HepG2 (cell line): ENCODE measurements at regions not wholly inside any gene's neighbourhood (a gene's known extent, or its start where the extent isn't known, plus 50 kb on each side); places are given as distances from the start of the nearest gene placed in this dataset.

ENCODE experiments used
- AKAP8 ChIP-seq: sonication (generic); formaldehyde crosslinking; IDR thresholded peaks from 2 replicates; pipeline ENCODE4 v1.5.1; 2020; ENCODE audit warnings: mild to moderate bottlenecking, missing genetic modification reagents
- ATF1 ChIP-seq: IDR thresholded peaks from 2 replicates; pipeline ENCODE4 v1.6.1; 2016; ENCODE audit warnings: mild to moderate bottlenecking, control low read depth
- CBX5 ChIP-seq: sonication (generic); formaldehyde crosslinking; IDR thresholded peaks from 2 replicates; pipeline ENCODE4 v1.4.0; 2020; ENCODE audit warnings: missing genetic modification reagents, borderline replicate concordance
- EZH2 ChIP-seq: conservative IDR thresholded peaks from 2 replicates; pipeline ENCODE4 v1.6.1; 2012; ENCODE audit warnings: mild to moderate bottlenecking, low read depth, low read length, moderate library complexity
- NR3C1 ChIP-seq: sonication (generic); formaldehyde crosslinking; IDR thresholded peaks from 2 replicates; pipeline ENCODE4 v1.4.0; 2020; ENCODE audit warnings: missing genetic modification reagents
- SP1 ChIP-seq, 2 experiments: fragments of 450-650 bp in 1 of 2; sonication (generic) in 1 of 2; formaldehyde crosslinking in 1 of 2; IDR thresholded peaks; 2 replicates each; pipeline versions ENCODE4 v1.4.0 to v1.6.1; 2016 to 2020; ENCODE audit warnings: missing genetic modification reagents in 1 of 2
- TBP ChIP-seq: sonication (generic); formaldehyde crosslinking; IDR thresholded peaks from 2 replicates; pipeline ENCODE4 v1.5.0; 2020; ENCODE audit warnings: missing genetic modification reagents
- ZNF235 ChIP-seq: sonication (generic); formaldehyde crosslinking; IDR thresholded peaks from 2 replicates; pipeline ENCODE4 v1.8.1; 2023; ENCODE audit warnings: mild to moderate bottlenecking, missing genetic modification reagents, borderline replicate concordance
- ZNF354B ChIP-seq: sonication (generic); formaldehyde crosslinking; IDR thresholded peaks from 2 replicates; pipeline ENCODE4 v1.8.0; 2022; ENCODE audit warnings: mild to moderate bottlenecking, missing genetic modification reagents
- TF ChIP-seq, protein P1 (sequence below): sonication (generic); formaldehyde crosslinking; conservative IDR thresholded peaks from 2 replicates; pipeline ENCODE4 v1.4.0; 2020; ENCODE audit warnings: mild to moderate bottlenecking, missing genetic modification reagents, moderate library complexity
- TF ChIP-seq, protein P2 (sequence below): sonication (generic); formaldehyde crosslinking; IDR thresholded peaks from 2 replicates; pipeline ENCODE4 v1.5.0; 2020; ENCODE audit warnings: mild to moderate bottlenecking, missing genetic modification reagents, moderate library complexity
- TF ChIP-seq, protein P3 (sequence below): sonication (generic); formaldehyde crosslinking; IDR thresholded peaks from 2 replicates; pipeline ENCODE4 v1.4.0; 2020; ENCODE audit warnings: low read depth, mild to moderate bottlenecking, missing genetic modification reagents

DNA sequence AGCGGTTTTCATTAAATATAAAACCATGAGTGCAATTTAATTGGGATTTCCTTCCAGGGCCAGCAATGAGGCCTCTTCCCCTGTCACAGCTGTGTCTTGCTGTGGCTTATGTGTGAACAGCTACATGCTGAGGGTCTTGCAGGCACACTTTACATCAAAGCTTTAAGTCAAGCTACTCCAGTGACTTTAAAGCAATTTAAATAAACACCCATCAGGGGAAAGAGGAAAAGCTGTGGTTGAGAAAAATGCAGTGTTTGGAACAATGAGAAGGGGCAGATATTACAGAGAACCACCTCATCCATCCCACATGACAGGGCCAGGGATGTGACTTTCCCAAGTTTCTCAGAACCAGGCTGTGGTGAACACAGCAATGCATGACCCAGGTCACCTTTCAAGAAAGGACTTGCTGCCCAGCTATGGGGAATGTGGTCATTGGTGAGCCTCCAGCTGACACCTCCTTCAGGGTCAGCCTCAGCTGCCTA, 115.9 kb upstream of the LPAR1 start:
- no peak for TF ChIP-seq NR3C1 (CRISPR knock-in tag)
- TF ChIP-seq AKAP8 (CRISPR knock-in tag): no peak
- no peak for TF ChIP-seq ATF1 (CRISPR knock-in tag)
- TF ChIP-seq EZH2: no peak
- no peak for TF ChIP-seq CBX5
- no peak for TF ChIP-seq ZNF235 (CRISPR knock-in tag)
- TF ChIP-seq, protein P1, sequence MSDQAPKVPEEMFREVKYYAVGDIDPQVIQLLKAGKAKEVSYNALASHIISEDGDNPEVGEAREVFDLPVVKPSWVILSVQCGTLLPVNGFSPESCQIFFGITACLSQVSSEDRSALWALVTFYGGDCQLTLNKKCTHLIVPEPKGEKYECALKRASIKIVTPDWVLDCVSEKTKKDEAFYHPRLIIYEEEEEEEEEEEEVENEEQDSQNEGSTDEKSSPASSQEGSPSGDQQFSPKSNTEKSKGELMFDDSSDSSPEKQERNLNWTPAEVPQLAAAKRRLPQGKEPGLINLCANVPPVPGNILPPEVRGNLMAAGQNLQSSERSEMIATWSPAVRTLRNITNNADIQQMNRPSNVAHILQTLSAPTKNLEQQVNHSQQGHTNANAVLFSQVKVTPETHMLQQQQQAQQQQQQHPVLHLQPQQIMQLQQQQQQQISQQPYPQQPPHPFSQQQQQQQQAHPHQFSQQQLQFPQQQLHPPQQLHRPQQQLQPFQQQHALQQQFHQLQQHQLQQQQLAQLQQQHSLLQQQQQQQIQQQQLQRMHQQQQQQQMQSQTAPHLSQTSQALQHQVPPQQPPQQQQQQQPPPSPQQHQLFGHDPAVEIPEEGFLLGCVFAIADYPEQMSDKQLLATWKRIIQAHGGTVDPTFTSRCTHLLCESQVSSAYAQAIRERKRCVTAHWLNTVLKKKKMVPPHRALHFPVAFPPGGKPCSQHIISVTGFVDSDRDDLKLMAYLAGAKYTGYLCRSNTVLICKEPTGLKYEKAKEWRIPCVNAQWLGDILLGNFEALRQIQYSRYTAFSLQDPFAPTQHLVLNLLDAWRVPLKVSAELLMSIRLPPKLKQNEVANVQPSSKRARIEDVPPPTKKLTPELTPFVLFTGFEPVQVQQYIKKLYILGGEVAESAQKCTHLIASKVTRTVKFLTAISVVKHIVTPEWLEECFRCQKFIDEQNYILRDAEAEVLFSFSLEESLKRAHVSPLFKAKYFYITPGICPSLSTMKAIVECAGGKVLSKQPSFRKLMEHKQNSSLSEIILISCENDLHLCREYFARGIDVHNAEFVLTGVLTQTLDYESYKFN (CRISPR knock-in tag): no peak
- TF ChIP-seq, protein P2, sequence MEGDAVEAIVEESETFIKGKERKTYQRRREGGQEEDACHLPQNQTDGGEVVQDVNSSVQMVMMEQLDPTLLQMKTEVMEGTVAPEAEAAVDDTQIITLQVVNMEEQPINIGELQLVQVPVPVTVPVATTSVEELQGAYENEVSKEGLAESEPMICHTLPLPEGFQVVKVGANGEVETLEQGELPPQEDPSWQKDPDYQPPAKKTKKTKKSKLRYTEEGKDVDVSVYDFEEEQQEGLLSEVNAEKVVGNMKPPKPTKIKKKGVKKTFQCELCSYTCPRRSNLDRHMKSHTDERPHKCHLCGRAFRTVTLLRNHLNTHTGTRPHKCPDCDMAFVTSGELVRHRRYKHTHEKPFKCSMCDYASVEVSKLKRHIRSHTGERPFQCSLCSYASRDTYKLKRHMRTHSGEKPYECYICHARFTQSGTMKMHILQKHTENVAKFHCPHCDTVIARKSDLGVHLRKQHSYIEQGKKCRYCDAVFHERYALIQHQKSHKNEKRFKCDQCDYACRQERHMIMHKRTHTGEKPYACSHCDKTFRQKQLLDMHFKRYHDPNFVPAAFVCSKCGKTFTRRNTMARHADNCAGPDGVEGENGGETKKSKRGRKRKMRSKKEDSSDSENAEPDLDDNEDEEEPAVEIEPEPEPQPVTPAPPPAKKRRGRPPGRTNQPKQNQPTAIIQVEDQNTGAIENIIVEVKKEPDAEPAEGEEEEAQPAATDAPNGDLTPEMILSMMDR (CRISPR knock-in tag): no peak
- no peak for TF ChIP-seq SP1 (IDR thresholded peaks at IDR 0.05)
- no peak for TF ChIP-seq SP1 (CRISPR knock-in tag; IDR thresholded peaks at IDR 0.05)
- TF ChIP-seq ZNF354B (CRISPR knock-in tag): no peak
- TF ChIP-seq TBP: no peak
- TF ChIP-seq, protein P3, sequence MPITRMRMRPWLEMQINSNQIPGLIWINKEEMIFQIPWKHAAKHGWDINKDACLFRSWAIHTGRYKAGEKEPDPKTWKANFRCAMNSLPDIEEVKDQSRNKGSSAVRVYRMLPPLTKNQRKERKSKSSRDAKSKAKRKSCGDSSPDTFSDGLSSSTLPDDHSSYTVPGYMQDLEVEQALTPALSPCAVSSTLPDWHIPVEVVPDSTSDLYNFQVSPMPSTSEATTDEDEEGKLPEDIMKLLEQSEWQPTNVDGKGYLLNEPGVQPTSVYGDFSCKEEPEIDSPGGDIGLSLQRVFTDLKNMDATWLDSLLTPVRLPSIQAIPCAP: no peak
